Panc1 (cell line): ENCODE measurements at regions not wholly inside any gene's neighbourhood (a gene's known extent, or its start where the extent isn't known, plus 50 kb on each side); places are given as distances from the start of the nearest gene placed in this dataset.

Experiments
- POLR2AphosphoS5 ChIP-seq: IDR thresholded peaks from 2 replicates; pipeline ENCODE4 v1.6.1; 2012; ENCODE audit warnings: mild to moderate bottlenecking, low read depth, low read length, moderate library complexity
- TF ChIP-seq, protein P1 (sequence below), 2 experiments: IDR thresholded peaks; 2 replicates each; pipeline ENCODE4 v1.6.1; 2011 to 2012; ENCODE audit warnings: low read depth in 2 of 2, control low read depth in 1 of 2, low read length in 1 of 2, mild to moderate bottlenecking in 1 of 2, moderate library complexity in 1 of 2; ENCODE audit not compliant: insufficient read depth in 1 of 2

DNA sequence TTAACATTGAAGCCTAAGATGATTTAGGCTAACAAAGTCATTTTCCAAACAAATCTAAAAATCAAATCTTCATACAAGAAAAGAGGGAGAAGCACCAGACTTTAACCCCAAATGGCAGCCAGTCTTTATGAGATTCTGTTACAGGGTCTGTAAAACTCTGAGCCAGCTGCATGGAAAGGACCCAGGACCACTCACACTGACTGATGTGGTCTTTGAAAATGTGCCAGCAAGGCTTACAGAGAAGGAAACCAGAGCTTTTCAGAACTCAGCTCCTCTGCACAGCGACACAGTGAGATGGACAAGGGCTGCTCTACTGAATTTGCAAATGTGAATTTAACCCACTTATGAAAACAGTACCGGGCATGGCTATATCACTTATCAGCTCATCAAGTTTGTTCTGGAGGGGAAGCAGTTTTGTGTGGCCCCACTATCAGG, 98.8 kb upstream of the SERP2 start:
- TF ChIP-seq, protein P1, sequence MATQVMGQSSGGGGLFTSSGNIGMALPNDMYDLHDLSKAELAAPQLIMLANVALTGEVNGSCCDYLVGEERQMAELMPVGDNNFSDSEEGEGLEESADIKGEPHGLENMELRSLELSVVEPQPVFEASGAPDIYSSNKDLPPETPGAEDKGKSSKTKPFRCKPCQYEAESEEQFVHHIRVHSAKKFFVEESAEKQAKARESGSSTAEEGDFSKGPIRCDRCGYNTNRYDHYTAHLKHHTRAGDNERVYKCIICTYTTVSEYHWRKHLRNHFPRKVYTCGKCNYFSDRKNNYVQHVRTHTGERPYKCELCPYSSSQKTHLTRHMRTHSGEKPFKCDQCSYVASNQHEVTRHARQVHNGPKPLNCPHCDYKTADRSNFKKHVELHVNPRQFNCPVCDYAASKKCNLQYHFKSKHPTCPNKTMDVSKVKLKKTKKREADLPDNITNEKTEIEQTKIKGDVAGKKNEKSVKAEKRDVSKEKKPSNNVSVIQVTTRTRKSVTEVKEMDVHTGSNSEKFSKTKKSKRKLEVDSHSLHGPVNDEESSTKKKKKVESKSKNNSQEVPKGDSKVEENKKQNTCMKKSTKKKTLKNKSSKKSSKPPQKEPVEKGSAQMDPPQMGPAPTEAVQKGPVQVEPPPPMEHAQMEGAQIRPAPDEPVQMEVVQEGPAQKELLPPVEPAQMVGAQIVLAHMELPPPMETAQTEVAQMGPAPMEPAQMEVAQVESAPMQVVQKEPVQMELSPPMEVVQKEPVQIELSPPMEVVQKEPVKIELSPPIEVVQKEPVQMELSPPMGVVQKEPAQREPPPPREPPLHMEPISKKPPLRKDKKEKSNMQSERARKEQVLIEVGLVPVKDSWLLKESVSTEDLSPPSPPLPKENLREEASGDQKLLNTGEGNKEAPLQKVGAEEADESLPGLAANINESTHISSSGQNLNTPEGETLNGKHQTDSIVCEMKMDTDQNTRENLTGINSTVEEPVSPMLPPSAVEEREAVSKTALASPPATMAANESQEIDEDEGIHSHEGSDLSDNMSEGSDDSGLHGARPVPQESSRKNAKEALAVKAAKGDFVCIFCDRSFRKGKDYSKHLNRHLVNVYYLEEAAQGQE (IDR thresholded peaks at IDR 0.05; ENCODE audit: insufficient read depth in 1 of 2, low read depth in 2 of 2, low read length in 1 of 2), result no peak
- TF ChIP-seq POLR2AphosphoS5, result no peak
